ENCODE measurements at regions not wholly inside any gene's neighbourhood (a gene's known extent, or its start where the extent isn't known, plus 50 kb on each side); places are given as distances from the start of the nearest gene placed in this dataset.

GRCh38 chr20:56762401-56762800 is 133.3 kb downstream of the TFAP2C start:
- TF ChIP-seq POLR2AphosphoS5 (IDR thresholded peaks at IDR 0.05) (no peak), POLR2A (IDR thresholded peaks at IDR 0.05) (no peak), CTCF (IDR thresholded peaks at IDR 0.05 in 8 of 11, conservative IDR thresholded peaks at IDR 0.05 in 3 of 11) (no peak)

GRCh38 chr20:56762829-56763228 is 133.7 kb downstream of the TFAP2C start:
- H3K4me3 ChIP-seq: no peak overlapping the region
- intact Hi-C loops (cut with DNase I; ENCODE audit: low total_unique reads): no loop called here
- H3K36me3 ChIP-seq: no peaks in the 10 kb centered on the region
- peaks cover 0 to 5% (median 0%) of the 10 kb centered on the region in 8 donors for H3K9me3 ChIP-seq
- DNase-seq: no peak
- H3K27ac ChIP-seq: no peak overlapping the region
- no peaks in the 10 kb centered on the region for H3K4me1 ChIP-seq
- H3K27me3 ChIP-seq (replicated peaks in 1 of 7): peaks cover 0 to 4% (median 0%) of the 10 kb centered on the region in 7 donors
- TF ChIP-seq CTCF (IDR thresholded peaks at IDR 0.05 in 8 of 11, conservative IDR thresholded peaks at IDR 0.05 in 3 of 11): no peak
- no peak for TF ChIP-seq POLR2A (IDR thresholded peaks at IDR 0.05)
- no peak for TF ChIP-seq POLR2AphosphoS5 (IDR thresholded peaks at IDR 0.05)
- WGBS, 5 donors: 86 to 92% (median 89%) methylated on average over 8 of the region's 8 CpGs

More at GRCh38 chr20:56762401-56762800, 133.3 kb downstream of the TFAP2C start:
- no peaks in the 10 kb centered on the region for H3K36me3 ChIP-seq
- H3K9me3 ChIP-seq: peaks cover 0 to 5% (median 0%) of the 10 kb centered on the region in 8 donors
- H3K4me1 ChIP-seq: no peaks in the 10 kb centered on the region
- no peak overlapping the region for H3K4me3 ChIP-seq
- peaks cover 0 to 4% (median 0%) of the 10 kb centered on the region in 7 donors for H3K27me3 ChIP-seq (replicated peaks in 1 of 7)
- DNase-seq: no peak
- WGBS, 5 donors: 85 to 97% (median 90%) methylated on average over 3 to 4 of the region's 4 CpGs
- intact Hi-C loops (cut with DNase I; ENCODE audit: low total_unique reads): no loop called here
- H3K27ac ChIP-seq: no peak overlapping the region

- no peaks in the 10 kb centered on the region for H3K4me1 ChIP-seq
- peaks cover 0 to 12% (median 0%) of the 10 kb centered on the region in 8 donors for H3K9me3 ChIP-seq
- no peak overlapping the region for H3K4me3 ChIP-seq
- no peak for TF ChIP-seq POLR2A (IDR thresholded peaks at IDR 0.05)
- TF ChIP-seq CTCF (IDR thresholded peaks at IDR 0.05 in 8 of 11, conservative IDR thresholded peaks at IDR 0.05 in 3 of 11): no peak
- no peak for TF ChIP-seq POLR2AphosphoS5 (IDR thresholded peaks at IDR 0.05)
- no peak for DNase-seq
- intact Hi-C loops (cut with DNase I; ENCODE audit: low total_unique reads): no loop called here
- H3K27me3 ChIP-seq (replicated peaks in 1 of 7): peaks cover 0 to 4% (median 0%) of the 10 kb centered on the region in 7 donors
- WGBS, 5 donors: 82 to 92% (median 86%) methylated on average over 15 of the region's 15 CpGs
- no peaks in the 10 kb centered on the region for H3K36me3 ChIP-seq
- no peak overlapping the region for H3K27ac ChIP-seq
Measured at GRCh38 chr20:56764671-56765070, 135.6 kb downstream of the TFAP2C start.

- Histone ChIP-seq H3K9me3 (peaks cover 0 to 12% (median 0%) of the 10 kb centered on the region in 8 donors), H3K36me3 (no peaks in the 10 kb centered on the region), H3K4me1 (no peaks in the 10 kb centered on the region), H3K27ac (no peak overlapping the region), H3K27me3 (replicated peaks in 1 of 7) (peaks cover 0 to 4% (median 0%) of the 10 kb centered on the region in 7 donors), H3K4me3 (no peak overlapping the region)
- TF ChIP-seq POLR2A (IDR thresholded peaks at IDR 0.05): no peak
- no peak for TF ChIP-seq POLR2AphosphoS5 (IDR thresholded peaks at IDR 0.05)
- no peak for TF ChIP-seq CTCF (IDR thresholded peaks at IDR 0.05 in 8 of 11, conservative IDR thresholded peaks at IDR 0.05 in 3 of 11)
- WGBS, 5 donors: 42 to 51% (median 48%) methylated on average over 12 of the region's 12 CpGs
- DNase-seq: no peak
- intact Hi-C loops (cut with DNase I; ENCODE audit: low total_unique reads): no loop called here
Measured at GRCh38 chr20:56765172-56766073, 136.3 kb downstream of the TFAP2C start.
